Upper lobe of right lung (tissue), 1 donor: ENCODE measurements at regions not wholly inside any gene's neighbourhood (a gene's known extent, or its start where the extent isn't known, plus 50 kb on each side); places are given as distances from the start of the nearest gene placed in this dataset.

Source experiments
- ATAC-seq: fragments of 200-7000 bp; cut with Tn5 transposase; one replicate; pipeline ENCODE4 v1.9.1; 2020; ENCODE audit warnings: mild to moderate bottlenecking, moderate library complexity
- DNase-seq: peaks from one replicate; pipeline ENCODE4 v3.0.0-alpha.2; 2020
- H3K27ac ChIP-seq: fragments of 200-600 bp; one replicate; pipeline ENCODE4 v1.8.0; 2022
- H3K27me3 ChIP-seq: fragments of 200-600 bp; one replicate; pipeline ENCODE4 v1.8.0; 2022; ENCODE audit warnings: mild to moderate bottlenecking
- H3K36me3 ChIP-seq: fragments of 200-600 bp; one replicate; pipeline ENCODE4 v1.8.0; 2022
- H3K4me1 ChIP-seq: fragments of 200-600 bp; one replicate; pipeline ENCODE4 v1.8.0; 2022
- H3K4me3 ChIP-seq: fragments of 200-600 bp; one replicate; pipeline ENCODE4 v1.8.0; 2022; ENCODE audit warnings: mild to moderate bottlenecking
- H3K9me3 ChIP-seq: fragments of 200-600 bp; one replicate; pipeline ENCODE4 v1.8.0; 2022
- CTCF ChIP-seq: fragments of 200-600 bp; IDR thresholded peaks from one replicate; pipeline ENCODE4 v1.8.0; 2022; ENCODE audit warnings: antibody characterized with exemption
- intact Hi-C: fragments of 100-400 bp; cut with DNase I; formaldehyde crosslinking; loops from one replicate; pipeline ENCODE4 v1.11.0; 2022
- donor health status: DM: no; HTN: yes; CAD: no; lungs with severe emphysema.

- no peaks in the 10 kb centered on the region for H3K4me1 ChIP-seq
- TF ChIP-seq CTCF: no peak
- intact Hi-C loops: no loop called here
- H3K9me3 ChIP-seq: no peaks in the 10 kb centered on the region
- ATAC-seq: no peak
- no peaks in the 10 kb centered on the region for H3K36me3 ChIP-seq
- no peak overlapping the region for H3K4me3 ChIP-seq
- H3K27ac ChIP-seq: no peak overlapping the region
- no peak for DNase-seq
- H3K27me3 ChIP-seq: no peaks in the 10 kb centered on the region
Observed at GRCh38 chr6:122524056-122524455, 52.4 kb upstream of the SERINC1 start.

GRCh38 chr6:122530440-122531046, 58.9 kb upstream of the SERINC1 start:
- Histone ChIP-seq H3K9me3 (no peaks in the 10 kb centered on the region), H3K27ac (no peak overlapping the region), H3K4me3 (no peak overlapping the region), H3K4me1 (no peaks in the 10 kb centered on the region), H3K27me3 (peaks cover 6% of the 10 kb centered on the region), H3K36me3 (no peaks in the 10 kb centered on the region)
- ATAC-seq (peak; percentile 95), DNase-seq (no peak)
- intact Hi-C loops: no loop called here
- TF ChIP-seq CTCF: peak; percentile 91

- no peaks in the 10 kb centered on the region for H3K36me3 ChIP-seq
- H3K27ac ChIP-seq: no peak overlapping the region
- no peak overlapping the region for H3K4me3 ChIP-seq
- intact Hi-C loops: no loop called here
- no peaks in the 10 kb centered on the region for H3K9me3 ChIP-seq
- no peak for TF ChIP-seq CTCF
- no peak for DNase-seq
- no peak for ATAC-seq
- H3K4me1 ChIP-seq: no peaks in the 10 kb centered on the region
- H3K27me3 ChIP-seq: no peaks in the 10 kb centered on the region
Observed at GRCh38 chr6:122548281-122548680, 61.9 kb upstream of the PKIB start.

GRCh38 chr6:122548820-122549219, 61.4 kb upstream of the PKIB start:
- no peaks in the 10 kb centered on the region for H3K4me1 ChIP-seq
- intact Hi-C loops: no loop called here
- no peak for DNase-seq
- no peak overlapping the region for H3K4me3 ChIP-seq
- TF ChIP-seq CTCF: no peak
- no peak overlapping the region for H3K27ac ChIP-seq
- H3K27me3 ChIP-seq: no peaks in the 10 kb centered on the region
- no peaks in the 10 kb centered on the region for H3K9me3 ChIP-seq
- no peaks in the 10 kb centered on the region for H3K36me3 ChIP-seq
- no peak for ATAC-seq

- TF ChIP-seq CTCF: no peak
- DNase-seq (no peak), ATAC-seq (no peak)
- Histone ChIP-seq H3K27ac (no peak overlapping the region), H3K9me3 (no peaks in the 10 kb centered on the region), H3K4me3 (no peak overlapping the region), H3K36me3 (no peaks in the 10 kb centered on the region), H3K27me3 (no peaks in the 10 kb centered on the region), H3K4me1 (no peaks in the 10 kb centered on the region)
- intact Hi-C loops: no loop called here
Observed at GRCh38 chr6:122553697-122554096, 56.5 kb upstream of the PKIB start.

- ATAC-seq (no peak), DNase-seq (no peak)
- intact Hi-C loops: no loop called here
- no peak overlapping the region for H3K4me3 ChIP-seq
- no peaks in the 10 kb centered on the region for H3K36me3 ChIP-seq
- H3K4me1 ChIP-seq: no peaks in the 10 kb centered on the region
- TF ChIP-seq CTCF: no peak
- H3K27me3 ChIP-seq: no peaks in the 10 kb centered on the region
- no peak overlapping the region for H3K27ac ChIP-seq
- H3K9me3 ChIP-seq: no peaks in the 10 kb centered on the region
Observed at GRCh38 chr6:122555561-122555960, 54.6 kb upstream of the PKIB start.
